ENCODE measurements at regions not wholly inside any gene's neighbourhood (a gene's known extent, or its start where the extent isn't known, plus 50 kb on each side); places are given as distances from the start of the nearest gene placed in this dataset.

- ATAC-seq, result no peak
- Histone ChIP-seq H4K20me1 (ENCODE audit: insufficient read depth, low read length) (no peaks in the 10 kb centered on the region), H3K27me3 (ENCODE audit: control insufficient read depth in 1 of 2, insufficient read depth in 2 of 2, low read length in 2 of 2) (no peaks in the 10 kb centered on the region), H2AFZ (ENCODE audit: low read length) (no peak overlapping the region), H3K9me3 (ENCODE audit: low read length) (no peaks in the 10 kb centered on the region), H3K79me2 (ENCODE audit: insufficient read depth, low read length) (no peaks in the 10 kb centered on the region), H3K36me3 (replicated peaks in 1 of 2; ENCODE audit: control insufficient read depth in 1 of 2, insufficient read depth in 2 of 2, low read length in 2 of 2) (no peaks in the 10 kb centered on the region), H3K27ac (ENCODE audit: extremely low read length, insufficient read depth, low read length) (no peak overlapping the region), H3K4me2 (ENCODE audit: low read depth, low read length) (no peak overlapping the region), H3K4me1 (ENCODE audit: insufficient read depth, low read length) (no peaks in the 10 kb centered on the region), H3K9ac (ENCODE audit: insufficient read depth, low read depth, low read length) (no peak overlapping the region), H3K4me3 (replicated peaks in 1 of 3; ENCODE audit: insufficient read depth in 1 of 3, low read depth in 2 of 3, low read length in 3 of 3) (no peak overlapping the region)
- intact Hi-C loops (cut with micrococcal nuclease; ENCODE audit: unreplicated experiment) (no loop called here), in situ Hi-C loops (cut with HindIII; ENCODE audit: extremely low pct_ligation_motif_present, low pct_unique_long_range_greater_than_20kb) (no loop called here)
- BruUV-seq (replicated peaks), result no TSS peak
- 48% methylated on average over 2 of the region's 2 CpGs for WGBS (ENCODE audit: low lambda C conversion rate)
- FAIRE-seq, result no peak
- ChIA-PET POLR2A (no interaction called here), CTCF (ENCODE audit: low intra/inter-chr PET ratio, low total read pairs) (no interaction called here)
- DNase-seq (ENCODE audit: low spot score), result no peak
- TF ChIP-seq NONO (IDR thresholded peaks at IDR 0.05) (no peak), NONO (CRISPR knock-in tag; conservative IDR thresholded peaks at IDR 0.05) (no peak), PHF8 (CRISPR knock-in tag; IDR thresholded peaks at IDR 0.05) (no peak), PRDM15 (CRISPR knock-in tag; IDR thresholded peaks at IDR 0.05) (no peak), GMEB2 (CRISPR knock-in tag; IDR thresholded peaks at IDR 0.05; ENCODE audit: low read depth) (no peak), DRAP1 (CRISPR knock-in tag; IDR thresholded peaks at IDR 0.05) (no peak), ZFY (CRISPR knock-in tag; IDR thresholded peaks at IDR 0.05) (no peak)
These were observed 50.2 kb upstream of the PGRMC2 start for GRCh38 chr4:128337863-128338262.

All from HepG2 (cell line).